OCI-LY3 (cell line): ENCODE measurements at regions not wholly inside any gene's neighbourhood (a gene's known extent, or its start where the extent isn't known, plus 50 kb on each side); places are given as distances from the start of the nearest gene placed in this dataset.

Source experiments
- CTCF ChIP-seq: fragments of 200-600, 300-600 bp; sonication (generic); IDR thresholded peaks from 2 replicates; pipeline ENCODE4 v1.5.1; 2014; ENCODE audit warnings: antibody characterized with exemption, low read length, low read depth
- EZH2phosphoT487 ChIP-seq: fragments of 200-600 bp; shearing (Covaris generic); IDR thresholded peaks from 2 replicates; pipeline ENCODE4 v1.6.1; 2018; ENCODE audit warnings: antibody characterized with exemption, mixed run types, low read depth

GRCh38 chr22:22702237-22703202 is 58.1 kb downstream of the GGTLC2 start:
- no peak for TF ChIP-seq EZH2phosphoT487
- TF ChIP-seq CTCF, result peak; percentile 62
